HG02763 (cell line): ENCODE measurements at regions not wholly inside any gene's neighbourhood (a gene's known extent, or its start where the extent isn't known, plus 50 kb on each side); places are given as distances from the start of the nearest gene placed in this dataset.
"Not testable (repeated sequence)": the region's sequence is repeated elsewhere in the genome, so short reads cannot be mapped to it uniquely, and the experiment has no call there.

Experiments
- ATAC-seq: cut with Tn5 transposase; IDR thresholded peaks from one replicate; pipeline ENCODE4 v1.9.1; 2021; ENCODE audit warnings: mild to moderate bottlenecking, moderate library complexity; ENCODE audit not compliant: unreplicated experiment

DNA sequence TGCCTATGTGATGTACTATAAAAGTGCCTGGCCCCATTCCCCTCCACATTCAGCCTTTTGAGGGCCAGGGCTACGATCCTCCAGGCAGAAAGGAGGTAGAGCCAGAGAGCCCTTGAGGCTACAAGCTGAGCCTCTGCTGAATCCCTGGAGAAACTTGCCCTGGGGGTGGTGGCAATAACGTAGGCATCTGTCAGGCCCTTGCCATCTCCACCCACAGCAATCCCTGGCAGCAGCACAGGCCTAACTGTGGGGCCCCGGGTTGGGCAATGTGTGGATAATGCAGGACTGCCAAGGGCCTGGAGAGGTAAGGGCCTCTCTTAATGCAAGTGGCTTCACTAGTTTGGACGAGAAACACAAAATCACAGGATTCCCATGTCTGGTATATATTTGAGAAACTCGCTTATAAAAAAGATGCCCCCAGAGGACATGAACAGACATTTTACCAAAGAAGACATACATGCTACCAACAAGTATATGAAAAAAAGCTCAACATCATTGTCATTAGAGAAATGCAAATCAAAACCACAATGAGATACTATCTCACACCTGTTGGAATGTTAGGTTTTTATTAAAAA, 99.0 kb downstream of the QRSL1 start:
- no peak for ATAC-seq

DNA sequence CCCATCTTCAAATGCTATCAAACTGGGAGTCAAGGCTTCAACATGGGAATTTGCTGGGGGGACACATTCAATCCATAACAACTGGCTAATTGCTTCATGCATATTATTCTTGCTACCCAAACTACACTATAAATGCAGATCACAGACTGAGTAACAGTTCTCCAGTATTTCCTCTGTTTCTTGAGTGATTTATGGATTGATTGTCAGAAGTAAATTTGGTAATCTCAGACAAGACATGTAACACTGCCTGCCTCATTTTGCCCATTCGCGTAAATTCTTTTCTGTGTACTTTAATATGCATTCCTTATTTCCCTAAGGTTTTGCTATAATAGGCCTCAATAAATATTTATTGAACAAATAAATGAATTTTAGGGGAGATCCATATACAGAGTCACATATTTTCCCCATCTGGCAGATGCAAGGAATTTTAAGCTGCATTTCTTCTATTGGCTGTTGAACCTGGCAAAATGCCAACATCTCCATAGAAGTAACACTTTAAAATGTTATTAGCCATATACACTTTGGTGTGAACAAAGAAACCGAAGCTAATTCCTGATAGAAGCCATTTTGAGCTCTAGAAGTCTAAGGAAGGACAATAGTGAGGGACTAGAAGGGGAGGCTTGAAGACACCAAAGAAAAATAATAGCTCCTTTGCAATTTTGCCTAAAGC, 98.2 kb downstream of the QRSL1 start:
- ATAC-seq = no peak

DNA sequence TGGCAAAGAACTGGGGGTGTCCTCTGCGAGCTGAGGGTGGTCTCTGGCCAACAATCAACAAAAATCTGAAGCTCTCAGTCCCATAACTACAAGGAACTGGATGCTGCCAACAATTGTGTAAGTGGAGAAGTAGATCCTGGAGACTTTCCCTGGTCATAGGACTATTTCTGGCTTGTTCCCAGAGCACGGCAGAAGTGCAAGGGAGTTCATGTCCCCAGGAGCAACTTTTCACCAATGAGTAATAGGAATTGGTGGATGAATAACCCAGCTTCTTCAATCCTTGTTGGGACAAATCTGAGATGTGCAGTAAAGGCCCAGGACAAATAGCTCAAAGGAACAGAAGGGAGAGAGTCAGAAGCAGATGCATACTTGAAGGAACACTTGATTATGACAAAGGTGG, 95.5 kb downstream of the QRSL1 start:
- no peak for ATAC-seq

DNA sequence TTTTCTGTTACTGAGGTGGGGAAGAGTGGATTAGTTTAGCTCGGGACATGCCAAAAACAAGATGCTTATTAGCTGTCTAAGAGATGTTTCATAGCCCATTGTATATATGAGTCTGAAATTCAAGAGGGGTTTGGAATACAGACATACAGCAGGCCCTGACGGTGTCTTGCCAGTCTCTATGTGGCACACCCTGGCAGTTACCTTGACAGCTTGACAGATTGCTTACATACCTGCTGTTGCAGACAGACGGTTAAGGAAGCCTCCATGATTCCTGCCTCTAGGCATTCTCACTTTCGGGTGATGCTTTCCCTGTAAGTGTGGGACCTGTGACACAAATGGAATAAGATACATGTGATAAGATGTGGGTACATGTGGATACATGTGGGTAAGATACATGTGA, 95.0 kb downstream of the QRSL1 start:
- no peak for ATAC-seq

DNA sequence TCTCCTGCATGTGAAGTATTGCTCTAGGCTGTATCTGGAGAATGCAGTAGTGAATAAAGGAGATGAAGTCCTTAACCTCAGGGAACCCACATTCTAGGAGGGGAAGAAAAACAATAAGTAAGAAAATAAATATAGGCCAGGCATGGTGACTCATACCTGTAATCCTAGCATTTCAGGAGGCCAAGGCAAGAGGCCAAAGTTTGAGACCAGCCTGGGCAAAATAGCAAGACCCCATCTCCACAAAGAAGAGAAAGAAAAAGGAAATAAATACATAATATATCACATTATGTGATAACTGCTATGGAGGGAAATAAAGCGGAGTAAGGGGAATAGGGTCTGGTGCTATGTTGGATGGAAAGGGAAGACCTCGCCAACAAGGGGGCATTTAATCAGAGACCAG, 94.0 kb downstream of the QRSL1 start:
- not testable (repeated sequence) for ATAC-seq

DNA sequence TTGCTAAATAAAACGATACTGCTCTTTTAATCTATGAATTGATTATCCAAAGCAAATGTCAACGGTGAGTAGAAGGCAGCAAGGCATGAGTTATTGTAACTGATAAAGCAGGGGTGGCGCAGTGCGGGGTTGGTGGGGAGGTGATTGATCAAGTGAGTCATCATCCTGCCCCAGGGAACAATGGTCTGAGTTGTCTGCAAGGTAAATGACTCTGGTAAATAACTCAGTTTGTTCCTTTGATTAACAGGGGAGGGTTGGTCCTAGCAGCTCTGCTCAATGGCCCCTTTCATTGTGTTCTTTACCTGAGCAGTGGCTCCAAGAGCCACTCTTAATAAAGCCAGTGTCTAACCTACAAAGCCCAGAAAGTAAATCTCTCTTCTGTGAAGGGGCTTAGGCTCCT, 91.8 kb downstream of the QRSL1 start:
- ATAC-seq = not testable (repeated sequence)
